Activated CD4-positive, alpha-beta T cell treated with anti-CD3 and anti-CD28 coated beads, Interleukin-2, amount 50 U/mL, for 4 hours (primary cell): ENCODE measurements at regions not wholly inside any gene's neighbourhood (a gene's known extent, or its start where the extent isn't known, plus 50 kb on each side); places are given as distances from the start of the nearest gene placed in this dataset.

Experiments
- DNase-seq, 2 experiments: peaks; one replicate each; pipeline ENCODE4 v3.0.0-alpha.2; 2020

DNA sequence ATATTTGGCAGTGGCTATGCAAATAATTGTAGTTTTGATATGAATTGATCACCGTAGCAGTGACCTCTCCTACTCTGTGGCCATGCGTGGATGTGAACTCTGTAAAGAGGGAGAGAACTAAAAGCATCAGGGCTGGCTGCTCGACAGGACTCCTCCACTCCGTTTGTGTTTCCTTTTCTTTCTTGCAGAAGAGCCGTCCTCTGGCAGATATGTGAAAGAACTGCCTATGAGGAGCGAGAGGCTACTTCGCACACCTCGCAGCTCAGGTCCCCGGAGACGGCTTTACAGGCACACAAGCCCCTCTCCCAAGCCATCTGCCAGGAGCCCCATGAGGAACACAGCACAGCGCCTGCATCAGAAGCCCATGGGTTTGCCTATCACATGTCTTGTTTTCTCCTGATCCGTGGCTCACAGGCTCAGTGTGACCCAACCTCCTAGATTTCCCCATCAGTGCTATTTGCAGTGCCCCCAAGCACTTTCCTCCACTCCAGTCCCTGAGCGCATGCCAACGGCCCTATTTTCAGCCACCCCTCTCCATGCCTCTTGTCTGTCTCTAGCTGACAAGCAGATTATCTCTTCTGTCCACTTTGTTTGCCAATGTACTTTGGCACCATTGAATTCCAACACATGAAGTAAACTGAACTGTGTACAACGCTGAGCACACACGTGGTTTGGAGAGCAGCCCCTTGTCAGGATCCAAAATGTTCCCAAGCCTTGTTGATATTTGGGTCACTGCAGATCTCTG, 164.3 kb upstream of the AKR1E2 start:
- DNase-seq, result no peak

DNA sequence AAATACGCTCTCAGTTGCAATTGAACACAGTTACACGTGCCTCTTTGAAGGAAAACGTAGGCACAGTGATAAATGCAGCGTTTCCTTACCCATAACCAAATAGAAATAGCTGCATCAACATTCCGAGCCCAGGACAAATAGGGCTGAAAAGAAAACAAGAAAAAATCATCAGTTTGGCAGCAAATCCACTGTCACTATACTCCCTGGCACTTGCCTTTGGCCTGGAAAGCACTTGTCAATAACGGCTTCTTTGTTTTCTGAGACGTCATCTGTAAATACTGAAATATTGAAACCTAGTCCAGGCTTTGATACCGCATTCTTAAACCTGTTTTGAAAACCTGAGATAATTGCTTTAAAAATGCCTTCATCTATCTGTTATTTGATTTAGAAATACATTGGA, 167.2 kb upstream of the AKR1E2 start:
- DNase-seq, result no peak

DNA sequence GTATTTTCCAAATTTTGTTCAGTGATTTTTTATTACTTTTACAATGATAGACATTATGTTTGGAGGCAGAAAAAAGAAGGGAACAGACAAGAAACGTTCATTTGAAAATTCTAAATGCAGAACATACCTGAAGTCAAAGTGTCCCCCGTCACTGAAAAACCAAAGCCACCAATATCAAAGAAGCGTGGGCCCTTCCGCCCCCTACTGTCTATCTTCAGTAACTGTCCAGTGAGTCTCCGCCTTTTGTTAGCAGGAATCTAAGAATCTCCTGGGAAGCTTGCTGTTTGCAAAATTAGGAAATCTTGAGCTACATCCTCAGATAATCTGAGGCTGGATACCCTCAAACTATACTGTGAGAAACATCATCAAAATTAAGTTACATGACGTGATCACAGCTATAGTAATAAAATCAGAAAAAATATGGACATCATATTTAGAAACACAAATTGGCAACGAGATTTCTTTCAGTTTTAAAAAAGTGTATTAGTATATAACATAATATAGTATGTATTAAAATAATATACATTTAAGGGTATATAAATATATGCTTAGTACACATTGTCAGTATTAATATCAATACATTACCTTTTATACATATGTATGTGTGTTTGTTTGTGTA, 169.3 kb upstream of the AKR1E2 start:
- peak; percentile 38 to 47 for DNase-seq

DNA sequence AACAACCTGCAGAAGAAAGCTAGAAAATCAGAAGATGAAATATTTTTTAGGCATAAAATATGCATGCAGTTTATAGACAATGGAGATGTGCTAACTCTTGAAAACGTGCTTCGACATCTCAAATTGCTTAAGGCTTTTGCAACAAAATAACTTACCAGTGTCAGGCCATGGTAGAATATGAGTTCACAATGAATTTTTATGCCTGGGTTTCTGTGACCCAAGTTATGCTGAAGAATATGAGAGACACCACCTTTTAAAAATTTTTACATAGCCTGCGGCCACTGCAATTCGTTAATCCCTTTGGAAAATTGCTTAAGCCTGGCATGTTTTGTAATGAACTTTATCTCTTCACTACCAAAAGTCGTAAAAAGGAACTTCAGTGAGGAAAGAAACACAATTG, 170.1 kb upstream of the AKR1E2 start:
- no peak for DNase-seq

DNA sequence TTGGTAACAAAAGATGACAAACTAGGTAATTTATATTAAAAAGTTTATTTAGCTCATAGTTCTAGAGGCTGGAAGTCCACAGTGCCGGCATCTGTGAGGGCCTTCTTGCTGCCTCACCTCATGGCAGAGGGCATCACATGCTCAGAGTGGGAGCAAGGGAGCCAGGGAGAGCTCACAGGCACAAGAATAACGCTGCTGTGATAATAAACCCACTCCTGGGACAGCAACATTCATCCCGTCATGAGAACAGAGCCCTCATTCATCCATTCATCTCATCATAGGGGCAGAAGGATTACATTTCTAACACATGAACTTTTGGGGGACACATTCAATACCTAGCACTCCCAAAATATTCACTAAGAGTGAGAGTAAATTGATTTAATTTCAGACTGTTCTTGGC, 170.6 kb upstream of the AKR1E2 start:
- DNase-seq, result no peak

DNA sequence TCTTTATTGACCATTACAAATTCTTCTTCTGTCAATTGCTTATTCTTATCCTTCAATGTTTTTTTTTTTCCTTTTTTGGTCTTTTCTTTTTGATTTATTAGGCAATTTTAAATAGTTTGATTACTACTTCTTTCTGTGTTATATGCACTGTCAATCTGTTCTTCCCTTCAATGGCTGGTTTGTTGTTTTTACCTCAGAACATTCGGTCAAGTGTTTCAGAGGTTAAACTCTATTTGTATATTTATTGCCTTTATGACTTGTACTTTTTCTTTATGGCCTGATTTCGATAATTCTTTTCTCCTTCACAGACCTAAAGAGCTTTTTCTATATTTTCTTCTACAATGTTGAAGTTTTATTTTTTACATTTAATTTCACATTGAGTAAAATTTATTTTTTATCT, 171.5 kb upstream of the AKR1E2 start:
- no peak for DNase-seq

DNA sequence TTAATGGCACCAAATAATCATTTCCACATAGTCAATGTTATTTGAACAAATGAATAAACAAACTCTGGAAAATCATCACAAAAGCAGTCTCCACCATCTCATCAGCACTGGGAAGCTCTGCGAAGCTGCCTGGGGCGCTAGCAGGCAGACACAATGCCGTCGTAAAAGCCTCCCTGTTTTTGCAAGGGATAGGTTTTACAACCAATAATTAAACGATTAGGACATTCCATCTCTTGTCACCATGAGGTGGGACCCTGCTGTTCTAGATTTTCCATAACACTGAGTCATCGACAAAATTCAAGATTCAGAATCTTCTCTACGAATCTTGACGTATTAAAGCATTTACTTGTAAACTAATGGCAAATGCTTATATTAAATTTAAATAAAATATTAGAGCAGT, 172.8 kb upstream of the AKR1E2 start:
- DNase-seq, result no peak

DNA sequence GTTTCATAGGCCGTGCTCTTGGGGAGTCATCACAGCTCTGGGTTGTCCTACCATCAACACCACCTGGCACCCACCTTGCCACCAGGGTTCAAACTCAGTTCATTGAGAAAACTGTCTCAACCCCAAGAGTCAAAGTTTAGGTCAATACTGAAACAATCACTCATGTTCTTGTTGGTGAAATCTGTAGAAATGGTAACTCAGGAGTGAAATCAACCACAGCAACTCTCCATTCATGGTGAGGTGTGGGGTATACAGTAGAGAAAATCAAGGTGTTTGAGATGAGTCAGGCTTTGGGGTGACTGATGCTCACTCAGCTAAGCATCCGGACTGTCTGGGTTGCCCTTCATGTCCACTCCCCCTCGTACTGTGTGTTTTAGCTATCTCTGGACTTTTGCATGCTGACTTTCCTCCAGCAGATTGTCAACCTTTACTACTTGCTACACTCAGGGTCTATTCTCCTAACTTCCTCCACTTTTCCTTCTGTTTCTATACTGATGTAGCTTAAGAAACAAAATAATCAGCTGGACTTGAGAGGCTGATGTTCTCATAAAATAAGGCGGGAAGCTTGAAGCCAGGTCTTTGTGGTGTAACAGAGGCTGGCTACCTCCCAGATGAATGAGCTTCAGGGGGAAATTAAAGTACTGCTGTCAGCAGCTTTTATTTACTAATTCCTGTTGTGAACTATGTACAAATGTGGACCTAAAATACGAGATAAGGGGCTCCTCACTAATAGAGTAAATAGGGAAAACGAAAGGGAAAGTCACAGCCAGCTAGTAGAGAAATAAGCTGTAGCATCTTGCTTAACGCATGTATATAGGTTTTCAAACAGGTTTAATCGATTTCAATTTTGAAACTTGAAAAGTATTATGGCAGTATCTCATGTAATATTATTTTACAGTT, 173.6 kb upstream of the AKR1E2 start:
- DNase-seq, result peak in 1 of 2 experiments; percentile 7

DNA sequence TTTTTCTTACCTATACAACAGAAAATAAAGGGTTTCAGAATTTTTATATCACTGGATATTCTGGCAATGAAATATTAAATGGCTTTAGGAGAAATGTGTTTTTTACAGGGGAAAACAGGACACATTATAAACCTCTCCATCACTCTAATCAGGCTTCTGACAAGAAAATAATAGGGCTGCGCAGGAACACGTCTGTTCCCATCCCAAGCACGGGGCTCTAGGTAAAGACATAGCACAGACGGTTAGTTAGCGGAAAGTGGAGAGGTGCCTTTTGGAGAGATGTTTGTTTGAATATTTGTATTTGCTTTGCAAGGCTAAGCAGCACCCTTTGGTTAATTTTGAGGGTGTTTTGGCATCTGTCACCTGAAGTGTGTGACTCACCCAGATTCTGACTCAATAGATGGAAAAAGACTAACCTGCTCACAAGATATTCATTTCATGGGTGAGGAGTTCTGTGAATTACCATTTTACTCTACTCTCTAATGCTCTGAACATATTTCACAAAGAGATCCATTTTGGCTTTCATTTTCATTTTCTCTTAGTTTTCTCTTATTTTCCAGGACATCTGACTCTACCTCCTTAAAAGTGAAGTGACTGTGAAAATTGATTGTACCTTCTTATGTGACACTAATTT, 174.5 kb upstream of the AKR1E2 start:
- DNase-seq, result no peak

DNA sequence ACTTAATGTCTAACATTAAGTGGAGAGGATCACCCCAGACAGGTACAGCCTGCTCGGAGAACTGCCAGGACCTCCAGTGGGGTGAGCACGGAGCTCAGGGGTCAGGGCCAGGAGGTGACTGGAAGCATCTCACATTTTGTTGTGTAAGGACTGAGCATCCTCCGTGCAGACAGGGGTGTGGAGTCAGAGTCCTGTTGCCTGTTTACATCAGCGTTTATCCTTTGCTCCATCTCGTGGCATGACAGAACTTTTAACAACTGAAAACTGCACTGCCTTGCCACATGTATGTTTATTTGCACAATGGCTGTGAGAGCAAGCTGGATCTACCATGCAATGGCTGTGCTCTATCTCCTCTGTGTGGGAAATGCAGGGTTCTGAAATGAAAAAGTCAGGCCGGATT, 175.4 kb upstream of the AKR1E2 start:
- no peak for DNase-seq

DNA sequence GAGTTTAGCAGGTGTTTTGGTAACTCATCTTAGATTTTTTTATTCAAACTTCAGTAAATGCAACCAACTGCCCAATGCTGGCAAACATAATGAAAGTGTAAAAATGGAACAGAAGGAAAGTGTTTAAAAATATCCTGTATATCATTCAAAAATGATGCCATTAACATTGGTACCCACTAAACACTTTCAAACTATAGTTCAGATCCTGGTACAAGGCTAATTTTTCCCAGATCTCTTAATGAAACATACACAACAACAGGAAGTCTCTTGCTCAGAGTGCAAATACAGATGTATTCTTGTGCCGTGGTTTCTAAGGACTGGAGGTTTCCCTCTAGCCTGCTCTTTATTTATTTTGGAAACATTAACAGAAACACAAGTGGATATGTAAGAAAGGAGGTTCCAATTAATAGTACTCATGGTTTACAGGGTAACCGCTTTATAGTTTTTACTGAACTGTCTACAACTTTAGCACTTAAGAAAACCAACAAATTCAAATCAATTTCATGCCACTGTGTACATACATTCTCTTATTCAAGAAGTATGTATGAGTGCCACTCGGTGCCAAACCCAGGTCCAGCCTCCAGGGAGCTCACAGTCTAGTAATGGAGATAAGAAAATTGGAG, 176.0 kb upstream of the AKR1E2 start:
- DNase-seq, result no peak

DNA sequence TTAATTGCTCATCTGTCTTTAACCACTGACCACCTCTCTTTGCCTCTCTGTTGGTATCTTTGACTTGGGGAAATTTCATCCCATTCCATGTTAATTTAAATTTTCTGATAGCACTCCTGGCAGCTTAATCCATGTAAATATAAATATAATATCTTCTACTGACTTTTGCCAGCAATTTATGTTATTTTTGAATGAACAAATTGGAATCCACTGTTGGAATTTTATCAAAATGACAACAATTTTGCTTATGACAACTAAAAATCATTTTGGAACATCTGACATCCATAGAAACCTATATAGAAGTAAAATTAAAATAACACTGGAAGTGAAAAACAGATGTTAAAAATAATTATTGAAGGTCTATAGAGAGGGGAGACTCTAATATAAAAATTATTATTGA, 176.5 kb upstream of the AKR1E2 start:
- DNase-seq, result no peak

DNA sequence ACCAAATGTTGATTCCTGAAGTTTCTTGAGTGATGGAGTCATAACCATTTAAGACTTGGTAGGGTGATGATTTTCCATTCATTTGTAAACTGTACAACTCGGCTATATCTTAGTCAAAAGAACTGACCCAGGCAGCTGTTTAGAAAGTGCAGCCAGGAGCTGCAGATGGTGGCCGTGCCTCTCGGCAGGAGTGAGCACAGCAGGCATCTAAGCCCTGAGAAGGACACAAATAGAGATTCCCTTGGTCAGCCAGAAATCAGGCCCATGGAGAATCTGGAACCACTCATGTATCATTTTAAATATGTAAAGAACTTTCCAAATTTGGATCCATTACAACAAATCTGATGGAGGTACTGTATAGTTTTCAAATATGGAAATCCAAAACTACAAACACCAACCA, 177.0 kb upstream of the AKR1E2 start:
- DNase-seq, result no peak

DNA sequence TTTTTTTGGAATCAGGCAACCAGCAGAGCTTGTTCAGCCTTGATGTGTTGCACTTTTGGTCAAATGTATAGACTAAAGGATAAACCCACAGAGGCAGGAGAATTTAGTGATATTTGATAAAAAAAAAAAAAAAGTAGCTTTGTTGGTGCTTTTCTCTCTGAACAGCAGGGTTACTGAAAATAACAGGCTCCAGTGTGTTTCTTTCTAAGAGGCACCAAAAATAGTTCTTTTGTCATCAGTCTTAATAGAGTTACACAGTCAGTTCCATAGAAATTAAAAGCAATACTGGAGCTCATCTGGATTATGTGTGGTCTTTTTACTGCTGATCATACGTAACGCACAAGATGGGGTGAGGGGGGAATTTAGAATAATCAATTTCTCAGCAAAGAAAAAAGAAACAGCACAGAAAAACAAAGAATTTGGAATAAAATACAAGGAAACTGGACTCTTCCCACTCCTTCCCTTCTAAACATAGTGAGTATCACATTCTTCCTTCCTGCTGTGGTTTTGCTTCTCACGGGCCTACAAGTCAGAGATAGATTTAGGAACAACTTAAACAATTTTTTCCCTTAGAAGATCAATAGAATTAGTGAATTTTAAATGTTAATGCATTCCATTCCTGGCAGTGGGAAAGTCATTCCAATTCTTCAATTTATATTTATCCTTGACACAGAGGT, 178.8 kb upstream of the AKR1E2 start:
- DNase-seq, result no peak

DNA sequence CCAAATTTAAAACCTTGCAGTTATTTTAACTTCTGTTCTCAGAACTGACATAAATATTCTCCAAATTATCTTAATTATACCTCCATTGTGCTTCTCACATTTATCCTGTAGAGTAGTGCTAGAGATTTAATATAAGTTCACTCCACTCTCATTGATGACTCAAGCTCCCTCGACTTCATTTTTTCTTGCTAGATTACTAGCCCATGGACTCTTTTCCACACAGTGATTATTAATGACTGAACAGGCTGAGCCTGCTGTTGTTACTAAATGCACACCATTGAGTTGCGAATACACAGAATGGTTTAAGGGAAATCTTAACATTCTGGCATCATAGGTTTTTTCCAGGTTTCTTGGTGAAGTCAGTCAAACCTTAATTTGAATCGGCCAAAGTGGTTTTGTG, 179.5 kb upstream of the AKR1E2 start:
- no peak for DNase-seq

DNA sequence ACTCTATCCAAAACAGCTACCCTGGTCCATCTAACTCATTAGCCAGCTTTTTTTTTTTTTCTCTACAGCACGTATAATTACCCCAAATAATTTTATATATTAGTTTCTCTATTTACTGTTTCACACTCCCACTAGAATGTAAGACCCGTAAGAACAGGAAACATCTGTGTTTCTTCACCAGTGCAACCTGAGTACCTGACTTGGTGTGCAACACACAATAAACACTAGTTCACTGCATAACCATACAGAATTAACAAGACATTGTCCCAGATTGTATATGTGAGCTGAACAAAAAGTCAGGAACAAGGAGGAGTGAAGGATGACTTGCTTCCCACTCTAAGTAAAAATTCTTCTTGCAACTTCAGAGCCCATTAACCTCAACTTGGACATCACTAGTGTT, 180.2 kb upstream of the AKR1E2 start:
- no peak for DNase-seq

DNA sequence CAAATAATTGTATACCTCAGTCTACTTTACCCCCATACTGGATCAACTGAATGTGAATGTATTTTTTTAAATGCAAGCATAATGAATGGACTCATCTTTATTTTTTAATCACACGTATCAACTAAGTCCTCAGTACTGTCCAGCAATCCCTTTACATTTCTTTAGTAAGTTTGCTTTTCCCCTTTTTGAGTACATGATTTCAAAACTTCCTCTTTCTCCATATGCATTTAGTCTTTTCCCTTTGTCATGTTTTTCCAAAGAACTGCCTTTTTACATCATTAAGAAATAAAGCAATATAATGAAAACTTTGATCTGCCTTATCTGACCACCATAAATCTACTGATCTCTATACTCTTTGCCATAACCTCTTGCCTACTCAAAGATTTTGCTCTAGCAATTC, 182.5 kb upstream of the AKR1E2 start:
- no peak for DNase-seq

DNA sequence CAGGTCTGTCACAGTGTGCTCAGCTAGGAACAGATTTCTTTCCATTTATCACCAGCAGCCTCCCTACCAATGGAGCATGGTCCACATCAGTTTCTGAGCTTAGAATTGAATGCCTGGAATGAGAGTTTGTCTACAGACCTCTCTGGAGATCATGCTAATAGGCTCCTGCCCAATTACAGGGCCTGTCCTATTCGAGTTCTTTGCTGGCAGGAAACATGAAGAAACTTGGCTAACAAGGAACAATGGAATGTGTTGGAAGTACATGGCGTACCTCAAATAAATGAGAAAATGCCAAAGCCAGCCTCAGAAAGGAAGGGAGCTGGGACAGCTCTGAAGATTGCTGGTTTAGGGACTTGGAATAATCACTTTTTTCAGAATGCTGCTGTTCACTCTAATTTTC, 186.0 kb upstream of the AKR1E2 start:
- DNase-seq, result no peak

DNA sequence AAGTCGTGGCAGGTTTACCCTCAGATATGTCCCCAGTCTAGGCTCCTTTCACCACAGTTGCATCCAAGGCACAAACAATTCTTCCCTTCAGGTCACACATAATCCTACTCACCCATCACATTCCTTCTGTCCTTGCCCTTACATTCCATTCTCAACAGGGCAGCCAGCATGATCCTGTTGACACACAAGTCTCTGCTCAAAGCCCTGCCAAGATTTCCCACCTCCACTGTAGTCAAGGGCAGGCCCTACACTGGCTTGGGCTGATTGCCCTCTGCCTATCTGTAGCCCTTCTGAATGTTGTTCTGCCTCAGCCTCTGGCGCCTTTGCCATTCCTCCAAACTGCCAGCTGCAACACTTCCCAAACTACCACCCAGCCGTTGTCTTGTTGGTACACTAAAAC, 187.9 kb upstream of the AKR1E2 start:
- DNase-seq, result no peak

DNA sequence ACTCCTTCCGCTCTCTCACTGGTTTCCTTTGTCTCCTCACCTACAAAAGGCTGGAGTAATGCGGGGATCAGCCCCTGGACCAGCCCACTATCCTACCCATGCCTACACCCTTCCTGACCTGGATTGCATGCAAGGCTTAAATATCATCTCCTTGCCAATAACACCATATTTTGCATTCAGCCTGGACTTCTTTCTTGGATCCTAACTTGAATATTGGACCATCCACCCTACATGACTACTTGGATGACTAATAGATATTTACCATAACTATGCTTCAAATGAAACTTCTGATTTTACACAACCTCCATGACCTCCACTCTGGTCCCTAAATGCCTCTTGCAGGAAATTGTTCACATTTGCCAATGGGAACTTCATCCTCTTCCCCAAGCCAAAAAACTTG, 188.3 kb upstream of the AKR1E2 start:
- DNase-seq, result no peak

DNA sequence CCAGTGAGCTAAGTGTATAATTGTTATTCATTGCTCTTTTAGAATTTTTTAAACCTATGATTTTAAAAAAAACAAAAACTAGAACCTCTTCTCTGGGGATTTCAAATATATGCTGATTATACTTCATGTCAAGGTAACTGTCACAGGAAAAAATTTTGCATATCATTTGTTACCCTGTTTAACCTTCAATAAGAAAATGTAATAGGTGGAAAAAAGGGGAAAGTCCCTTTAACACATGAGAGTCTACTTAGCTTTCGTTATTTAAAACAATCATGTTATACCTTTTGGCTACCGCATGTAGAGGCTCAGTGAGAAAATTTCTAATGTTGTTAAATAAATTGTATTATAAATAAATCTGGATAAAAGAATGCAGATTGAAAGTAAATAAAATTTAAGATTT, 190.1 kb upstream of the AKR1E2 start:
- no peak for DNase-seq

DNA sequence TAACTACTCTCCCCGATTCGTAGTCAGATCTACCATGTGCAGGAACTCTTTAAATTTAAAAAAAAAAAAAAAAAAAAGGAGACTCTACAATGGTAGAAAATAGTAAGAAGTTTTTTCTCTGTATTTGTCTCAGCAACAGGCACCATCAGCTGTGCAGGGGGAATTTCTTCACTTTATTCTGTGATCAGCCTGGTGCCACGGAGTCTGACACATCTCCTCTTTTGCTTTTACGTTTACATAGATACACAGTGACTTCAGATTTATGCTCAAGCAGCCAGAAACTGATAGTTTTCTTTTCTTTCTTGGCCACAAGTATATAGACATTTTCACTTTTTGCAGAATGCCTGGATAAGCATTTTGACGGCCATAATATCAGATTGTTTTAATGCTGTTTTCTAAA, 190.6 kb upstream of the AKR1E2 start:
- no peak for DNase-seq
